Aorta (tissue), 5 donors: ENCODE measurements at regions not wholly inside any gene's neighbourhood (a gene's known extent, or its start where the extent isn't known, plus 50 kb on each side); places are given as distances from the start of the nearest gene placed in this dataset.
"Not testable (repeated sequence)": the region's sequence is repeated elsewhere in the genome, so short reads cannot be mapped to it uniquely, and the experiment has no call there.

ENCODE experiments used
- ATAC-seq: fragments of 200-7000 bp; cut with Tn5 transposase; one replicate; pipeline ENCODE4 v1.9.1; 2022; ENCODE audit warnings: moderate library complexity; ENCODE audit not compliant: low FRiP score
- DNase-seq, 2 donors: peaks; one replicate each; pipeline ENCODE4 v3.0.0-alpha.2; 2020
- H3K27ac ChIP-seq, 2 donors: one replicate each; pipeline ENCODE4 v1.5.1; 2013; ENCODE audit warnings: low read length in 2 of 2, mild to moderate bottlenecking in 2 of 2, moderate library complexity in 2 of 2, control low read depth in 1 of 2, inconsistent platforms in 1 of 2, low read depth in 1 of 2
- H3K27me3 ChIP-seq, 2 donors: one replicate each; pipeline ENCODE4 v1.6.1; 2013; ENCODE audit warnings: control low read depth in 1 of 2, low read length in 1 of 2, mild to moderate bottlenecking in 1 of 2, moderate library complexity in 1 of 2; ENCODE audit not compliant: insufficient read depth in 2 of 2, control insufficient read depth in 1 of 2
- H3K36me3 ChIP-seq, 2 donors: one replicate each; pipeline ENCODE4 v1.6.1; 2013; ENCODE audit warnings: control low read depth in 1 of 2, low read length in 1 of 2, mild to moderate bottlenecking in 1 of 2; ENCODE audit not compliant: insufficient read depth in 2 of 2, control insufficient read depth in 1 of 2
- H3K4me1 ChIP-seq, 2 donors: one replicate each; pipeline ENCODE4 v1.6.1; 2013; ENCODE audit warnings: low read length in 2 of 2, control low read depth in 1 of 2, mild to moderate bottlenecking in 1 of 2, moderate library complexity in 1 of 2; ENCODE audit not compliant: insufficient read depth in 2 of 2, control insufficient read depth in 1 of 2
- H3K4me3 ChIP-seq, 2 donors: one replicate each; pipeline ENCODE4 v1.5.1; 2013; ENCODE audit warnings: low read length in 2 of 2, control low read depth in 1 of 2, mild to moderate bottlenecking in 1 of 2
- H3K9me3 ChIP-seq: one replicate; pipeline ENCODE4 v1.6.1; 2013; ENCODE audit warnings: mild to moderate bottlenecking, low read length; ENCODE audit not compliant: control insufficient read depth
- WGBS, 2 donors: extraction: QIAGEN DNeasy Blood & Tissue Kit; methylation state at CpG; one replicate each; pipeline ENCODE4 v1.1.7; 2013; 5-methylcytosine and 5-hydroxymethylcytosine counted together
- intact Hi-C, 2 donors: fragments of 100-400 bp; cut with DNase I; formaldehyde crosslinking; loops; one replicate each; pipeline versions ENCODE4 v1.14.2 to v1.15.0; 2022
- donor health status: healthy with polysubstance abuse.
- donor health status: Bipolar disorder and iron deficiency.
- donor health status: DM: no; HTN: no; CAD: no.
- donor health status: DM: no; HTN: no; CAD: no.
- donor health status: DM: yes; HTN: yes; CAD: no.

DNA sequence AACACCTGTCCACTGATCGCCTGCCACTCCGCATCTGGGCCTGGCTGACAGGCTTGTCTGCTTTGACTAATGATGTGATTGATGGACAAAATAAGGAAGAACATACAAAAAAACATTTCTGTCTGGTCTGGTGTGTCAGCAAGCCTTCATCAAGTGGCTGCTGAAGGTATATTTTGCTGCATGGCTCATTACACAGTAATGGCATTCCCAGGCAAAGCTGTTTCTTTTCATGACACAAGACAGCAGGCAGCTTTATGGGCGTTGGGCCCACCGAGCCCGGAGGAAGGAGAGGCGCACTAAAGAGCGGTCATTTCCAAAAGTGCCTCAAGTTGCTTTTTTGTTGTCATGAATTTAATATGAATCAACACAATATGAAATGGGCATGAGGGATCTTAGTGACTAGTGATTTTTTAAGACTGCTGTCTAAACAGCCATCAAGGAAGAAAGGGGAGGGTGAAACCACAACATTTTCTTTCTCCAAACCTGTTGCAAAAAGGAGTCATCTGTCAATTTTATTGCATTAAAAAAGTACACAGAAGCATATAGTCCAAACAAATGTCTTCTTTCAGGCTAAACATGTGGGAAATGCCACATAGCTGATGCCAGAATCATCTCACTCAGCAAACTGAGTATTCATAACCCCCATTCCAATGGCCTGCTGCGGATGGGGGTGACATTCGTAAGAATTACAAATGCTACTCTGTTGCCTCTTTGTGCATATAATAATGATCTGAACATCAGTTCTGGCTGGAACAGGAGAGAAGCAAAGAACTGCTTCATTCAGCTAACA is 476.6 kb downstream of the ZNF536 start:
- Histone ChIP-seq H3K27ac (no peak overlapping the region), H3K4me3 (no peak overlapping the region), H3K36me3 (no peaks in the 10 kb centered on the region), H3K4me1 (no peaks in the 10 kb centered on the region), H3K27me3 (no peaks in the 10 kb centered on the region), H3K9me3 (no peaks in the 10 kb centered on the region)
- intact Hi-C loops = no loop called here
- 27 to 32% methylated on average over 9 of the region's 9 CpGs for WGBS, 2 donors
- ATAC-seq = no peak
- DNase-seq = no peak

DNA sequence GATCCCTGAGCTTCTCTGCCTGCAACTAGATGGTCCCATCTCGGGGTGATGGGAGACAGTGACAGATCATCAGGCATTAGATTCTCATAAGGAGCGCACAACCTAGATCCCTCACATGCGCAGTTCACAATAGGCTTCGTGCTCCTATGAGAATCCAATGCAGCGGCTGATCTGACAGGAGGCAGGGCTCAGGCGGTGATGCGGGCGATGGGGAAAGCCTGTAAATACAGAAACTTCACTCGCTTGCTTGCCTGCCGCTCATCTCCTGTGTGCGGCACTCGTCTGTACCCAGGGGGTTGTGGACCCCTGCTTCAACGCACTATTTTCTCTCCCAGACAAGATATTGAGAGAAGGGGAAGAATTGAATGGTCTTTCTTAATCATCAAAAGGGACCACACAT is 473.9 kb downstream of the ZNF536 start:
- WGBS, 2 donors = 88 to 93% methylated on average over 13 of the region's 13 CpGs
- ATAC-seq (no peak), DNase-seq (no peak)
- Histone ChIP-seq H3K4me1 (no peaks in the 10 kb centered on the region), H3K36me3 (no peaks in the 10 kb centered on the region), H3K27me3 (no peaks in the 10 kb centered on the region), H3K27ac (no peak overlapping the region), H3K4me3 (no peak overlapping the region), H3K9me3 (no peaks in the 10 kb centered on the region)
- intact Hi-C loops = no loop called here

DNA sequence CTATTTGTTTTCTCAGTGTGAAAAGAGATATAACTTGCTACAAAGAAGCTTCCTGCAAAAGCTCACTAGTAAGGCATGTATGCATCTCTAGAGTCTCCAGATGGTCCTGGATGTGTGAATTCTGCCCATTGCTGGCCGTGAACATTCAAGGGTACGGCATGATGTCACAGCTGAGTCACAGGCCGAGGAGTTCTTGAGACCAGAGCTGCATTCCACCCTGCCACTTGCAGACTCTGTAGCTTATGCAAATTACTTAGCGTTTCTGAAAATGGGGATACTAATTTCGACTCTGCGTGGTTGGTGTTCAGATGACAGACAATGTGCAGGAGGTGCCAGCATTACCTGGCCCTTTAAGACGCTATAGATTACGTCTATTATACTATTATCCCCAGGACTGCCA is 470.7 kb downstream of the ZNF536 start:
- WGBS, 2 donors = 75 to 85% methylated on average over 8 of the region's 8 CpGs
- Histone ChIP-seq H3K4me3 (no peak overlapping the region), H3K27me3 (no peaks in the 10 kb centered on the region), H3K4me1 (no peaks in the 10 kb centered on the region), H3K27ac (no peak overlapping the region), H3K36me3 (no peaks in the 10 kb centered on the region), H3K9me3 (no peaks in the 10 kb centered on the region)
- ATAC-seq (no peak), DNase-seq (no peak)
- intact Hi-C loops = no loop called here

DNA sequence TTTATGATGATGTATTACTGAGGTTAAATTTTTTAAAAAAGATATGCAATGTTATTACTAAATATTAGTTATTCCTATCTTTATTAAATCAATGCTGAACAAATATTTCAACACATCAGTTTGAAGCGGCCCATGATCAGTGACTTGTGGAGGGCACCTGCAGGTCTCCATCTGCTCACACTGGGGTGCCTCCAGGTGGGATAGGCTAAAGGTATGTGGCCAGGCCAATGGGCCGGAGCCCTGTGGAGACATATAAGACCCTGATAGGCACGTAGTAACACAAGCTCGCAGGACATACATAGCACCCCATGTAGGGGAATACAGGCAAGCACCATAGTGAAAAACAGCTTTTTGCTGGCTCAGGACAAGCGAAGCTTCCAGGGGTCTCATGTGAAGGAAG is 469.8 kb downstream of the ZNF536 start:
- ATAC-seq = no peak
- intact Hi-C loops = no loop called here
- Histone ChIP-seq H3K9me3 (no peaks in the 10 kb centered on the region), H3K36me3 (no peaks in the 10 kb centered on the region), H3K27me3 (no peaks in the 10 kb centered on the region), H3K4me3 (no peak overlapping the region), H3K4me1 (no peaks in the 10 kb centered on the region), H3K27ac (no peak overlapping the region)
- 87 to 92% methylated on average over 5 of the region's 5 CpGs for WGBS, 2 donors
- DNase-seq = no peak

DNA sequence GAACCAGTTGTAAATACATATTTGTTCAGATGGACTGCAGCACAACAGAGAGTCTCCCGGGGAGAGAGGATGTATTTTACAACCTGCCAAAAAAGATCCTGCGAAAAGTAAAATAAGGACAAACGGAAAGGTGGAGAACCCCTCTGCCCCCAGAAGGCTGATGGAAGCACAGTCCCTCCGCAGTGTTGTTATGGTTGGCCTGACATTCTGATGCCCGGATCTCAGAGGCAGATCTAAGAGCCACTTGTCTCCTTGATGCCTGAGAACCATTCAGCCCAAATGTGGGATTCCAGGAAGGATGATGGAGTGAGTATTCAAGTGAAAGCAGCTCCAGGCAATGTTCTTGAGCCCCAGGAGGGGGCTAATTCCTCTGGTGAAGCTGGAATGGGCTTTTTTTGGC is 458.7 kb downstream of the ZNF536 start:
- H3K27ac ChIP-seq = no peak overlapping the region
- 53 to 61% methylated on average over 5 of the region's 5 CpGs for WGBS, 2 donors
- no peaks in the 10 kb centered on the region for H3K4me1 ChIP-seq
- no peak overlapping the region for H3K4me3 ChIP-seq
- no peak for ATAC-seq
- no peak for DNase-seq
- no peaks in the 10 kb centered on the region for H3K36me3 ChIP-seq
- no peaks in the 10 kb centered on the region for H3K27me3 ChIP-seq
- intact Hi-C loops = no loop called here
- H3K9me3 ChIP-seq = peaks cover 3% of the 10 kb centered on the region

DNA sequence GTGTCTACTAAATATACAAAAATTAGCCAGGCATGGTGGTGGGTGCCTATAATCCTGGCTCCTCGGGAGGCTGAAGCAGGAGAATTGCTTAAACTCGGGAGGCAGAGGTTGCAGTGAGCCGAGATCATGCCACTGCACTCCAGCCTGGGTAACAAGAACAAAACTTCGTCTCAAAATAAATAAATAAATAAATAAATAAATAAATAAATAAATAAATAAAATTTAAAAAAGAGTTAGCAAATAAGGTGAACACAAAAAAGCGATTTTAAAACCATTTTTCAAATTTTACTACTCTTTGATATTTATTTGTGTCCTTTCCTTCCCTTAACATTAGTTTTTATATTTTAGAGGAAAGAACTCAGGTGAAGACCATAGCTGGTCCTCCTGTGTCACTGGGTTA is 453.3 kb downstream of the ZNF536 start:
- intact Hi-C loops, H3K36me3 ChIP-seq, H3K27me3 ChIP-seq, ATAC-seq, H3K4me1 ChIP-seq, DNase-seq, H3K9me3 ChIP-seq, H3K4me3 ChIP-seq, H3K27ac ChIP-seq: not testable (repeated sequence)
- 87 to 88% methylated on average over 5 of the region's 5 CpGs for WGBS, 2 donors

DNA sequence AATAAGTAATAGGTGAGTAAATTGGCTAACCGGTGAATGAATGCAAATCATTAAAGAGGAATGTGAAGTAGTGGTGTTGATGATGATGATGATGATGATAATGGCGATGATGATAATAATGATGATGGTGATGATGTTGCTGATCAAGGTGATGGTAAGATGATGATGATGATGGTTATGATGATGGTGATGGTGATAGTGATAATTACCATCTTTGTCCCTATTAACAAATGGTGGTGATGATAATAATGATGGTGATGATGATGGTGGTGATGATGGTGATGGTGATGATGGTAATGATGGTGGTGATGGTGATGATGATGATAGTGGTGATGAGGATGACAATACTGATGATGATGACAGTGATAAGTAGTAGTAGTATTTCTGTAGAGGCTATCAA is 452.6 kb downstream of the ZNF536 start:
- Histone ChIP-seq H3K27ac (no peak overlapping the region), H3K36me3 (no peaks in the 10 kb centered on the region), H3K27me3 (no peaks in the 10 kb centered on the region), H3K4me1 (no peaks in the 10 kb centered on the region), H3K9me3 (peaks cover 2% of the 10 kb centered on the region), H3K4me3 (no peak overlapping the region)
- ATAC-seq = no peak
- intact Hi-C loops = no loop called here
- no peak for DNase-seq
- WGBS, 2 donors = 83 to 88% methylated on average over 2 of the region's 2 CpGs

DNA sequence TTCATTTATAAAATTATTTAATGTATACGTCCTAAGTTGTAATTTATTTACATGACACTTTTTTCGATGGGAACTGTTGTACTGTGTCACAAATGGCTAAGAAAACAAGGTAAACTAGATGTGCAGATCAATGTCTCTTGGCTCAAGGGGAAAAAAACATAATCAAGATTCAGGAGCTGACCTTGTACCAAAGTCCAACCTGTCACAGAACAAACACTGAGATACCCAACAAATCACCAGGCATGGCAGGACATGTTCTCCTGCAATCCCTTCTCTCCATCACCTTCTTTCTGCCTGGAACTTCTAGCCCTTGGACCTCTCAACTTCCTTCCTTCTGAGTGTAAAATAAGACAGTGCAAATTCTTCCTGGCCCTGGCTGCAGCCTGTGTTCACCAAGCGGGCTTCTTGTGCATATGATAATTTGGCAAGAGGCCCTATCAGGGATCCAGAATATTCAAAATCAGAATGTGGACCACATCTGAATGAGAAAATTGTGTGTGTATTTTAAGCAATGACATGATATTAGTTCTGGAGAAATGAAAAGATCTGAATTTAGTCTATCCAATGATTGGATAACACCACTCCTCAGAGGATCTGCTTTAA is 445.9 kb downstream of the ZNF536 start:
- no peak overlapping the region for H3K4me3 ChIP-seq
- H3K27ac ChIP-seq = no peak overlapping the region
- no peaks in the 10 kb centered on the region for H3K27me3 ChIP-seq
- 70 to 76% methylated on average over 3 of the region's 3 CpGs for WGBS, 2 donors
- H3K9me3 ChIP-seq = no peaks in the 10 kb centered on the region
- no peak for DNase-seq
- ATAC-seq = no peak
- no peaks in the 10 kb centered on the region for H3K36me3 ChIP-seq
- H3K4me1 ChIP-seq = no peaks in the 10 kb centered on the region
- intact Hi-C loops = no loop called here

DNA sequence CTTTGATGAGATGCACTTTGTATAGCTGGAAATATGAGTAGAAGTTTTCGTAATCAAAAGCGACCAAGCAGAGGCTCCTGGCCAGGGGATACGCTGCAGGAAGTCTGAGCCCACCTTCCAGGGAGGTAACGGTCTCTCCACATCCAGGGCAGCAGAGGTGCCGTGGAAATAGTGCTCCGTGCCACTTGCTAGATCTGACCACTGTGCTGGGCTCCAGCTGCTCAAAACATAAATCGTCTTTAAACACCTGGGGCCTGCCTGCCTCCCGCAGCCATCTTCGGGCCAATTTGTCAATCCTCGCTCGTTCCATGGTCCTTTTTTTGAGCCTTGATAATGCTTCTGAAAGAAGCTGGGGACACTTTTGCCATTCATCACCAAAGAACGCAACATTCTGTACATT is 445.0 kb downstream of the ZNF536 start:
- no peak for ATAC-seq
- H3K9me3 ChIP-seq = no peaks in the 10 kb centered on the region
- no peak overlapping the region for H3K4me3 ChIP-seq
- H3K27me3 ChIP-seq = no peaks in the 10 kb centered on the region
- no peak overlapping the region for H3K27ac ChIP-seq
- H3K36me3 ChIP-seq = no peaks in the 10 kb centered on the region
- WGBS, 2 donors = 79% methylated on average over 12 of the region's 12 CpGs
- H3K4me1 ChIP-seq = no peaks in the 10 kb centered on the region
- intact Hi-C loops = no loop called here
- DNase-seq = no peak
